ENCODE measurements at regions not wholly inside any gene's neighbourhood (a gene's known extent, or its start where the extent isn't known, plus 50 kb on each side); places are given as distances from the start of the nearest gene placed in this dataset.

DNA sequence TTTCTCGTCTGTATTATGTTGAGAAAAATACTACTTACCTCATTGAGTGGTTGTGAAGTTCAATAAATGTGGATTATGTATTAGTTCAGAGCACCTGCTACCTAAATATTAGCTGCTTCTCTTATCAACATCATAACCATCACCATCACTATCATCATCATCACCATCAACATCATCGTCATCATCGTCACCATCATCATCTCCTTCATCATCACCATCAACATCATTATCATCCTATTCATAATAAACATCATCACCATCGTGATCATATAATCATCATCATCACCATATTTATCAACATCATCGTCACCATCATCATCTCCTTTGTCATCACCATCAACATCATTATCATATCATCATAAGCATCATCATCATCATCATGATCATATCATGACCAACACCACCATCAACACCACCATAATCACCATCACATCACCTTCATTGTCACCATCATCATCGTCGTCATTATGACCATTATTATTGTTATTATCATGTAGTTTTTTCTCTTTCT is 181.0 kb upstream of the ADCY2 start:
- no peak overlapping the region for H3K27ac ChIP-seq (ENCODE audit: insufficient read length, low read depth, low read length)
- H3K27me3 ChIP-seq (ENCODE audit: insufficient read depth, low read length) = no peaks in the 10 kb centered on the region
- WGBS (ENCODE audit: extremely low coverage, insufficient read length, low lambda C conversion rate) = 100% methylated on average over 4 of the region's 7 CpGs
- Mint-ChIP-seq H3K27me3 (ENCODE audit: low read depth) (peaks cover 2% of the 10 kb centered on the region), H3K4me3 (no peak overlapping the region), H3K9me3 (no peaks in the 10 kb centered on the region), H3K4me1 (no peaks in the 10 kb centered on the region), H3K27ac (no peak overlapping the region), H3K36me3 (ENCODE audit: insufficient read depth in 1 of 3, low read depth in 3 of 3) (no peaks in the 10 kb centered on the region)
- H2AFZ ChIP-seq (ENCODE audit: low read length) = no peak overlapping the region
- no peak overlapping the region for H4K5ac ChIP-seq (ENCODE audit: insufficient read length, low read depth, low read length)
- no peak overlapping the region for H2BK15ac ChIP-seq (ENCODE audit: low read depth, low read length)
- H2BK120ac ChIP-seq (ENCODE audit: low read depth, low read length, poor library complexity, severe bottlenecking) = no peak overlapping the region
- H4K20me1 ChIP-seq (ENCODE audit: control insufficient read depth, insufficient read depth, insufficient read length) = no peaks in the 10 kb centered on the region
- no peak overlapping the region for H3K18ac ChIP-seq (ENCODE audit: insufficient read length, low read depth, low read length)
- H3K14ac ChIP-seq (ENCODE audit: insufficient read depth, low read length) = no peak overlapping the region
- H2BK5ac ChIP-seq (ENCODE audit: insufficient read length, low read length) = no peak overlapping the region
- H3K79me1 ChIP-seq (ENCODE audit: insufficient read depth, low read depth, low read length, poor library complexity, severe bottlenecking) = no peaks in the 10 kb centered on the region
- no peak overlapping the region for H4K91ac ChIP-seq (ENCODE audit: insufficient read length, low read depth, low read length)
- no peak overlapping the region for H3K4me2 ChIP-seq (ENCODE audit: insufficient read depth, insufficient read length, low read length)
- H2AK5ac ChIP-seq (ENCODE audit: insufficient read length, low read length) = no peak overlapping the region
- H3K23me2 ChIP-seq (ENCODE audit: insufficient read length, low read depth, low read length, poor library complexity, severe bottlenecking) = no peaks in the 10 kb centered on the region
- H3K9me3 ChIP-seq (ENCODE audit: control insufficient read depth, low read depth, low read length) = no peaks in the 10 kb centered on the region
- H3K79me2 ChIP-seq (ENCODE audit: insufficient read depth, low read length) = no peaks in the 10 kb centered on the region
- no peak overlapping the region for H3K4ac ChIP-seq (ENCODE audit: low read depth, low read length)
- H4K8ac ChIP-seq (replicated peaks; ENCODE audit: insufficient read length, low read depth, low read length) = no peak overlapping the region
- TF ChIP-seq CTCF (conservative IDR thresholded peaks at IDR 0.05) = no peak
- H3K56ac ChIP-seq (ENCODE audit: insufficient read length, low read depth, low read length) = no peak overlapping the region
- no peak for DNase-seq
- H3T11ph ChIP-seq (ENCODE audit: low read length) = no peak overlapping the region
- H3K4me1 ChIP-seq (ENCODE audit: insufficient read depth, low read length) = no peaks in the 10 kb centered on the region
- H2BK20ac ChIP-seq (ENCODE audit: low read depth, low read length, poor library complexity, severe bottlenecking) = no peak overlapping the region
- no peak overlapping the region for H3K23ac ChIP-seq (ENCODE audit: insufficient read length, low read depth, low read length)
- no peak overlapping the region for H3K9ac ChIP-seq (ENCODE audit: extremely low read depth, insufficient read length, low read length)
- no peak overlapping the region for H2BK12ac ChIP-seq (ENCODE audit: insufficient read length, low read depth, low read length)

Data from H9 (cell line).